Endothelial cell of umbilical vein (primary cell): ENCODE measurements at regions not wholly inside any gene's neighbourhood (a gene's known extent, or its start where the extent isn't known, plus 50 kb on each side); places are given as distances from the start of the nearest gene placed in this dataset.

Experiments used
- BruUV-seq: library from RNA; stranded (reverse); fragments of 400-500 nt; replicated peaks from 2 replicates; lab custom pipeline; 2021; lab: Mats Ljungman, UMichigan
- CTCF ChIA-PET: fragments of 300-600, 350-600 bp; sonication (Branson Sonifier 250); formaldehyde crosslinking; loops from one replicate; lab custom pipeline; 2021; ENCODE audit warnings: antibody characterized with exemption, inconsistent platforms; lab: Charles Lee
- POLR2A ChIA-PET: fragments of 300-600, 350-600 bp; sonication (Branson Sonifier 250); formaldehyde crosslinking; loops from one replicate; lab custom pipeline; 2021; ENCODE audit warnings: antibody characterized with exemption, inconsistent platforms; lab: Charles Lee
- DNase-seq: peaks from one replicate; pipeline ENCODE4 v3.0.0-alpha.2; 2011; ENCODE audit warnings: low read depth, low spot score
- FAIRE-seq: peaks from 2 replicates; lab custom pipeline; 2011; peaks lifted over from hg19 to GRCh38; lab: Jason Lieb, UNC
- H2AFZ ChIP-seq: 2 replicates; pipeline ENCODE4 v1.6.0; 2012; ENCODE audit warnings: low read depth, low read length, control low read depth, inconsistent platforms
- H3K27ac ChIP-seq: 2 replicates; pipeline ENCODE4 v1.5.1; 2011; ENCODE audit warnings: low read depth, mild to moderate bottlenecking, control low read depth, low read length, moderate library complexity; ENCODE audit not compliant: insufficient read depth
- H3K27me3 ChIP-seq, 2 experiments: 2 replicates each; pipeline versions ENCODE4 v1.6.0 to v1.6.1; 2011; ENCODE audit warnings: low read length in 2 of 2, mixed read lengths in 1 of 2; ENCODE audit not compliant: control insufficient read depth in 2 of 2, insufficient read depth in 2 of 2
- H3K36me3 ChIP-seq, 2 experiments: 2 replicates in 1 of 2; 3 replicates in 1 of 2; pipeline ENCODE4 v1.5.1; 2011; ENCODE audit warnings: low read length in 2 of 2, mild to moderate bottlenecking in 1 of 2, moderate library complexity in 1 of 2; ENCODE audit not compliant: control insufficient read depth in 2 of 2, insufficient read depth in 2 of 2; ENCODE audit errors: extremely low read depth in 1 of 2
- H3K4me1 ChIP-seq: 3 replicates; pipeline ENCODE4 v1.5.1; 2011; ENCODE audit warnings: mild to moderate bottlenecking, low read length; ENCODE audit not compliant: control insufficient read depth, insufficient read depth; ENCODE audit errors: extremely low read depth
- H3K4me2 ChIP-seq: 2 replicates; pipeline ENCODE4 v1.6.1; 2011; ENCODE audit warnings: low read length, control low read depth, mixed read lengths; ENCODE audit not compliant: insufficient read depth
- H3K4me3 ChIP-seq, 3 experiments: fragments of 200-600 bp in 1 of 3; sonication (generic), shearing (Covaris generic) in 1 of 3; replicated peaks in 1 of 3; 2 replicates each; pipeline ENCODE4 v1.5.1; 2011 to 2016; ENCODE audit warnings: control low read depth in 3 of 3, low read length in 3 of 3, mild to moderate bottlenecking in 2 of 3, inconsistent platforms in 1 of 3, low read depth in 1 of 3, moderate library complexity in 1 of 3; ENCODE audit not compliant: insufficient read depth in 1 of 3
- H3K79me2 ChIP-seq: 2 replicates; pipeline ENCODE4 v1.6.0; 2012; ENCODE audit warnings: low read length, inconsistent platforms; ENCODE audit not compliant: control insufficient read depth, insufficient read depth
- H3K9ac ChIP-seq: replicated peaks from 2 replicates; pipeline ENCODE3; 2011; ENCODE audit warnings: low read length, control low read depth; ENCODE audit not compliant: insufficient read depth; ENCODE audit errors: extremely low read depth
- H3K9me1 ChIP-seq: replicated peaks from 3 replicates; pipeline ENCODE4 v1.6.0; 2011; ENCODE audit warnings: mild to moderate bottlenecking, low read length; ENCODE audit not compliant: control insufficient read depth, insufficient read depth; ENCODE audit errors: extremely low read depth
- H3K9me3 ChIP-seq: replicated peaks from 2 replicates; pipeline ENCODE4 v1.5.1; 2012; ENCODE audit warnings: low read length, inconsistent platforms; ENCODE audit not compliant: control insufficient read depth, insufficient read depth
- H4K20me1 ChIP-seq: replicated peaks from 2 replicates; pipeline ENCODE3; 2011; ENCODE audit warnings: mild to moderate bottlenecking, low read length; ENCODE audit not compliant: control insufficient read depth, insufficient read depth; ENCODE audit errors: extremely low read depth
- CTCF ChIP-seq, 2 donors: IDR thresholded peaks; 1 replicate in 1 of 2; 2 replicates in 1 of 2; pipeline ENCODE4 v1.5.1; 2011; ENCODE audit warnings: low read length in 2 of 2, mild to moderate bottlenecking in 2 of 2, moderate library complexity in 2 of 2, control low read depth in 1 of 2, inconsistent platforms in 1 of 2, low read depth in 1 of 2; ENCODE audit not compliant: insufficient read depth in 1 of 2; ENCODE audit errors: extremely low read depth in 1 of 2
- EZH2 ChIP-seq: IDR thresholded peaks from 2 replicates; pipeline ENCODE4 v1.6.1; 2012; ENCODE audit warnings: borderline replicate concordance, low read depth, mild to moderate bottlenecking, moderate library complexity, low read length, inconsistent platforms; ENCODE audit not compliant: severe bottlenecking
- FOS ChIP-seq: IDR thresholded peaks from 2 replicates; pipeline ENCODE4 v1.6.1; 2011; ENCODE audit warnings: mild to moderate bottlenecking, low read length, moderate library complexity, borderline replicate concordance; ENCODE audit not compliant: insufficient read depth
- GATA2 ChIP-seq: IDR thresholded peaks from 2 replicates; pipeline ENCODE4 v1.7.0; 2011; ENCODE audit warnings: low read depth, mild to moderate bottlenecking, moderate library complexity, mixed read lengths, low read length; ENCODE audit not compliant: insufficient read length, insufficient read depth
- JUN ChIP-seq: IDR thresholded peaks from 2 replicates; pipeline ENCODE4 v1.6.1; 2011; ENCODE audit warnings: borderline replicate concordance, low read depth; ENCODE audit not compliant: insufficient read length, insufficient read depth
- MAX ChIP-seq: IDR thresholded peaks from 2 replicates; pipeline ENCODE4 v1.6.1; 2011; ENCODE audit not compliant: insufficient read depth, insufficient read length
- MYC ChIP-seq: IDR thresholded peaks from one replicate; pipeline ENCODE4 v1.6.1; 2011; ENCODE audit warnings: mild to moderate bottlenecking, low read depth, low read length
- POLR2A ChIP-seq: IDR thresholded peaks from 2 replicates; pipeline ENCODE4 v1.6.1; 2012; ENCODE audit warnings: low read depth, mild to moderate bottlenecking, control low read depth, low read length
- POLR2AphosphoS5 ChIP-seq: IDR thresholded peaks from 2 replicates; pipeline ENCODE4 v1.6.1; 2012; ENCODE audit warnings: low read depth, mild to moderate bottlenecking, control low read depth, low read length, moderate library complexity; ENCODE audit not compliant: insufficient read depth
- dilution Hi-C: fragments of 300-500 bp; cut with MboI; formaldehyde crosslinking; loops from one replicate; pipeline ENCODE4 v1.15.0; 2019; ENCODE audit warnings: low sequenced_read_pairs; ENCODE audit not compliant: extremely low pct_ligation_motif_present
- intact Hi-C: fragments of 100-400 bp; cut with micrococcal nuclease; formaldehyde crosslinking; loops from one replicate; pipeline ENCODE4 v1.10.0; 2022

GRCh38 chr5:71960195-71960594 is 147.1 kb upstream of the MAP1B start:
- H3K9me3 ChIP-seq: no peaks in the 10 kb centered on the region
- H3K4me3 ChIP-seq: no peak overlapping the region
- no peaks in the 10 kb centered on the region for H3K36me3 ChIP-seq
- POLR2A ChIA-PET: no interaction called here
- TF ChIP-seq POLR2AphosphoS5 (no peak), MYC (no peak), EZH2 (no peak), GATA2 (no peak), MAX (no peak), CTCF (IDR thresholded peaks at IDR 0.05; ENCODE audit: extremely low read depth in 1 of 2, insufficient read depth in 1 of 2, low read depth in 1 of 2, low read length in 2 of 2) (no peak), JUN (no peak), POLR2A (no peak), FOS (no peak)
- no peak overlapping the region for H3K27ac ChIP-seq
- H3K27me3 ChIP-seq: peaks cover 7 to 22% of the 10 kb centered on the region in 2 experiments
- CTCF ChIA-PET: interaction anchor here (2.4 kb wide), 1 partner anchor 11 kb away, joined by 8 read pairs; no protein-coding TSS in a partner anchor
- H4K20me1 ChIP-seq: no peaks in the 10 kb centered on the region
- no peak overlapping the region for H2AFZ ChIP-seq
- no peaks in the 10 kb centered on the region for H3K4me1 ChIP-seq
- H3K9me1 ChIP-seq: no peaks in the 10 kb centered on the region
- DNase-seq (no peak), FAIRE-seq (no peak)
- no peak overlapping the region for H3K9ac ChIP-seq
- dilution Hi-C loops: no loop called here
- no peak overlapping the region for H3K4me2 ChIP-seq
- H3K79me2 ChIP-seq: no peaks in the 10 kb centered on the region
- intact Hi-C loops: no loop called here
- BruUV-seq: no TSS peak
